CD4-positive, alpha-beta T cell (primary cell): ENCODE measurements at regions not wholly inside any gene's neighbourhood (a gene's known extent, or its start where the extent isn't known, plus 50 kb on each side); places are given as distances from the start of the nearest gene placed in this dataset.

ENCODE experiments used
- ATAC-seq: fragments of 200-7000 bp; cut with Tn5 transposase; one replicate; pipeline ENCODE4 v1.10.0; 2022; ENCODE audit warnings: mild to moderate bottlenecking; ENCODE audit not compliant: poor library complexity
- CTCF ChIA-PET: fragments of 350-600 bp; sonication (Branson Sonifier 250); formaldehyde crosslinking; loops from one replicate; lab custom pipeline; 2021; ENCODE audit warnings: antibody characterized with exemption, inconsistent platforms; lab: Charles Lee
- POLR2A ChIA-PET: fragments of 350-600 bp; sonication (Branson Sonifier 250); formaldehyde crosslinking; loops from one replicate; lab custom pipeline; 2021; ENCODE audit warnings: antibody characterized with exemption, inconsistent platforms; lab: Charles Lee
- DNase-seq, 14 experiments: peaks; one replicate each; pipeline ENCODE4 v3.0.0-alpha.2; 2013 to 2020; ENCODE audit warnings: mixed read lengths in 2 of 14
- H3K27ac ChIP-seq, 2 donors: one replicate each; pipeline versions ENCODE4 v1.5.1 to v1.7.0; 2013; ENCODE audit warnings: low read length in 2 of 2, low read depth in 1 of 2, mild to moderate bottlenecking in 1 of 2
- H3K27me3 ChIP-seq, 2 experiments: 1 replicate in 1 of 2; 2 replicates in 1 of 2; pipeline versions ENCODE4 v1.6.1 to v1.7.0; 2013; ENCODE audit warnings: low read length in 2 of 2, control low read depth in 1 of 2, mild to moderate bottlenecking in 1 of 2, moderate library complexity in 1 of 2; ENCODE audit not compliant: insufficient read depth in 2 of 2, control insufficient read depth in 1 of 2
- H3K36me3 ChIP-seq: one replicate; pipeline ENCODE4 v1.6.1; 2013; ENCODE audit warnings: low read length, control low read depth; ENCODE audit not compliant: insufficient read depth
- H3K4me1 ChIP-seq: one replicate; pipeline ENCODE4 v1.6.1; 2013; ENCODE audit warnings: low read length, control low read depth; ENCODE audit not compliant: insufficient read depth
- H3K4me3 ChIP-seq: one replicate; pipeline ENCODE4 v1.5.1; 2013; ENCODE audit warnings: mild to moderate bottlenecking, low read length, moderate library complexity
- H3K9me3 ChIP-seq, 2 experiments: 1 replicate in 1 of 2; 2 replicates in 1 of 2; pipeline versions ENCODE4 v1.6.1 to v1.7.0; 2013; ENCODE audit warnings: low read length in 2 of 2, mild to moderate bottlenecking in 2 of 2, control low read depth in 1 of 2, moderate library complexity in 1 of 2; ENCODE audit not compliant: control insufficient read depth in 1 of 2, insufficient read depth in 1 of 2
- H3K27ac Mint-ChIP-seq: one replicate; pipeline ENCODE4 v1.8.0; 2020; ENCODE audit warnings: mixed read lengths
- H3K27me3 Mint-ChIP-seq: one replicate; pipeline ENCODE4 v1.8.0; 2021; ENCODE audit warnings: mixed read lengths
- H3K36me3 Mint-ChIP-seq: one replicate; pipeline ENCODE4 v1.8.0; 2021; ENCODE audit warnings: low read depth, mixed read lengths
- H3K4me1 Mint-ChIP-seq: one replicate; pipeline ENCODE4 v1.8.0; 2021; ENCODE audit warnings: low read depth, mixed read lengths
- H3K4me3 Mint-ChIP-seq: one replicate; pipeline ENCODE4 v1.8.0; 2020; ENCODE audit warnings: mild to moderate bottlenecking, mixed read lengths
- H3K9me3 Mint-ChIP-seq: one replicate; pipeline ENCODE4 v1.8.0; 2020; ENCODE audit warnings: mixed read lengths
- intact Hi-C, 2 experiments: fragments of 100-400 bp; cut with DNase I in 1 of 2; cut with micrococcal nuclease in 1 of 2; formaldehyde crosslinking; loops; one replicate each; pipeline versions ENCODE4 v1.15.1 to v1.9.0; 2023 to 2025; cut with DNase I, micrococcal nuclease
- TF ChIP-seq, protein P1 (sequence below): fragments of 200-600 bp; IDR thresholded peaks from one replicate; pipeline ENCODE4 v1.8.0; 2022; ENCODE audit warnings: antibody characterized with exemption, mild to moderate bottlenecking

DNA sequence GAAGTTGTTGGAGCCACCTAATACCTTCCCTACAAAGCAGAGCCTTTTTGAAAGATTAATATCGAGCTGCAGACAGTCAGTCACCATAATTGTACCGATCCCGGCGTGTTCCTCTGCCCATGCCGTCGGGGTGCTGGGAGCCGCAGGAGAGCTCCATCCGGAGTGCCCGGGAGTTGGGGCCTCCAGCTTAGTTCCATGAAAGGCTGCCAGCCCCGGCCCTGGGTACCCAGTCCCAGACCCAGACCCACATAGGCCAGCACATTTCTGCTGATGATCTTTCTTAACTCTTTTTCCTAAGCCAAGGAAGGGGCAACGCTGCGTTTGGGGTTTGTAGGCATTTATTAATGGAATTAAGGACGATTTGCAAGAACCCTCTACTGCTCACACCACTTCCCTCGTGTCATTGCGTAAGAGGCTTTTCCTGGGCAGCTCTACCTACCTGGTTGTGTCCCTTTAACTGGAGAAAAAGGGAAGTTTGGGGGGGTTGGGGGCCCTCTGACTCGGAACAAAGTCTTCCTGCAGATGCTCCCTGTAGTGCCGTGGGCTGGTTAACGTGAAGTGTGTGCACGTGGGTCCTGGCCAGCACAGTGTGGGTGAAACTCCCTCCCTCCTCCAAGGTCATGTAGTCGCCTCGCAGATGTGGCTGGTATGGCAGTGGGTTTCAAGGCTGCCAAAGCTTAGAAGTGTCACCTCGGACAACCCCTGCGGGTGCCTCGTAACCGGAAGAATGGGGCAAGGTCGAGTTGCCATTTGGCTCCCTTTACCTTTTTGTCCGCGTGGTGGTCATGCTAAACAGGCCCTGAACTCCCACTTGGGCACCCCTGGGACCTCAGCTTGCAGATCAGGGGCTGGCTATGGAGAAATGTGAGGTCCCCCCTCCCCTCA lies 54.3 kb upstream of the APCDD1L start:
- Histone ChIP-seq H3K27me3 (peaks cover 0 to 2% of the 10 kb centered on the region in 2 experiments), H3K4me3 (no peak overlapping the region), H3K36me3 (no peaks in the 10 kb centered on the region), H3K27ac (no peak overlapping the region), H3K4me1 (peaks cover 9% of the 10 kb centered on the region), H3K9me3 (peaks cover 0 to 5% of the 10 kb centered on the region in 2 experiments)
- ATAC-seq: no peak
- Mint-ChIP-seq H3K4me1 (no peaks in the 10 kb centered on the region), H3K9me3 (no peaks in the 10 kb centered on the region), H3K27me3 (peaks cover 15% of the 10 kb centered on the region), H3K27ac (no peak overlapping the region), H3K4me3 (no peak overlapping the region), H3K36me3 (no peaks in the 10 kb centered on the region)
- intact Hi-C loops: no loop called here
- TF ChIP-seq, protein P1, sequence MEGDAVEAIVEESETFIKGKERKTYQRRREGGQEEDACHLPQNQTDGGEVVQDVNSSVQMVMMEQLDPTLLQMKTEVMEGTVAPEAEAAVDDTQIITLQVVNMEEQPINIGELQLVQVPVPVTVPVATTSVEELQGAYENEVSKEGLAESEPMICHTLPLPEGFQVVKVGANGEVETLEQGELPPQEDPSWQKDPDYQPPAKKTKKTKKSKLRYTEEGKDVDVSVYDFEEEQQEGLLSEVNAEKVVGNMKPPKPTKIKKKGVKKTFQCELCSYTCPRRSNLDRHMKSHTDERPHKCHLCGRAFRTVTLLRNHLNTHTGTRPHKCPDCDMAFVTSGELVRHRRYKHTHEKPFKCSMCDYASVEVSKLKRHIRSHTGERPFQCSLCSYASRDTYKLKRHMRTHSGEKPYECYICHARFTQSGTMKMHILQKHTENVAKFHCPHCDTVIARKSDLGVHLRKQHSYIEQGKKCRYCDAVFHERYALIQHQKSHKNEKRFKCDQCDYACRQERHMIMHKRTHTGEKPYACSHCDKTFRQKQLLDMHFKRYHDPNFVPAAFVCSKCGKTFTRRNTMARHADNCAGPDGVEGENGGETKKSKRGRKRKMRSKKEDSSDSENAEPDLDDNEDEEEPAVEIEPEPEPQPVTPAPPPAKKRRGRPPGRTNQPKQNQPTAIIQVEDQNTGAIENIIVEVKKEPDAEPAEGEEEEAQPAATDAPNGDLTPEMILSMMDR: no peak
- CTCF ChIA-PET: no interaction called here
- POLR2A ChIA-PET: no interaction called here
- DNase-seq: no peak

DNA sequence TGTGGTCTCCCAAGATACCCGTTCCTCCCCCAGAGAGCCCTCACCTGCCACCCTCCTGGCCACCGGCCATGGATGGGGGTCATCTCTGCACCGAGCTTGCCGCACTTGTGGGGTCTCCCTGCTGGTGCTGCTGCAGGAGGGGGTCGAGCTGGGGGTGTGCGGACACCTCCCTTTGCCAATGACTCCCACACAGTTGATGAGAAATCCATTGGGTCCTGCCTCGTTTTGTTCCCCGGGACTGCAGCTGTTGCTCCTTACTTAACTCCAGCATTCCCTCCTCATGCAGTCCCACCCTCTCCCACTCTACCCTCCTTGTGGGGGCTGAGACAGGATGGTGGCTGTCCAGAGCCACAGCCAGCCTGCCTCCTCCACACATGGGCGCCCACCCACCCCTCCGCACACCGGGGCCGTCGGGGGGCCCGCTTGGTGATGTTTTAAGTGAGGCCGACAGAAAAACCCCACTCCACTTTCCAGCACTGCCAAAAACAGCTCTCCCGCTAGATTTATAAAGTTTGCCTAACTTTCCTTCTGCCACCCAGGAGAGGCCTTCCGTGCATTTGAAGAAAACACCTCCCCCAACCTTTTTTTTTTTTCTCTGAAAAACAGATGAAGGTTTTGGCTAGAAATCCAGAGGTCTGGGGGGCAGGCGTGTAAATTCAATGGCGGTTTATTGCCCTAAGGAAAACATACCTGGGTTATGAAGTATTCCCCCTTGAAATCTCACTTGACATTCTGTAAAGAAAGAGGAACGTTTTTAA lies 53.5 kb upstream of the APCDD1L start:
- Mint-ChIP-seq H3K27ac (no peak overlapping the region), H3K27me3 (peaks cover 13% of the 10 kb centered on the region), H3K4me1 (no peaks in the 10 kb centered on the region), H3K4me3 (no peak overlapping the region), H3K36me3 (no peaks in the 10 kb centered on the region), H3K9me3 (no peaks in the 10 kb centered on the region)
- ATAC-seq: no peak
- Histone ChIP-seq H3K27ac (no peak overlapping the region), H3K36me3 (no peaks in the 10 kb centered on the region), H3K4me1 (peaks cover 9% of the 10 kb centered on the region), H3K4me3 (no peak overlapping the region), H3K9me3 (peaks cover 0 to 5% of the 10 kb centered on the region in 2 experiments), H3K27me3 (peaks cover 0 to 2% of the 10 kb centered on the region in 2 experiments)
- intact Hi-C loops: no loop called here
- ChIA-PET POLR2A (no interaction called here), CTCF (interaction anchor here (0.6 kb wide), 1 partner anchor 50 kb away, joined by 4 read pairs; no protein-coding TSS in a partner anchor)
- no peak for DNase-seq
- TF ChIP-seq, protein P1: no peak

DNA sequence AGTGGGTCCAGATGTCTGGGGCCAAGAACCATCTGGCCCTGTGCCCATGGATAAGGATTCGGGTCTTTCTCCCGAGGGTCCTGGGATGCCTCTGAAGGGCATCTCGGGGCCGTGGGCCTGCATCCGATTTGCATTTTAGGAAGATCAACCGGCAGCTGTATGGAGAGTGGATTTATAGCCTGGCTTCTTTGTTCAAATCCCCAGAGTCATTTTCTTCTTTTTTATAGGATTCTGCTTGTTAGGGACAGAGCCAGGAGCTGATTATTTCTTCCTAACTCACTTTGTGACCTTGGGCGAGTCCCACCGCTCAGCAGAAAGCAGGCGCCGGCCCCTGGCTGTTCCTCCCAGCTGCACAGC lies 52.9 kb upstream of the APCDD1L start:
- H3K4me3 Mint-ChIP-seq: no peak overlapping the region
- peaks cover 9% of the 10 kb centered on the region for H3K4me1 ChIP-seq
- no peak overlapping the region for H3K27ac ChIP-seq
- no peaks in the 10 kb centered on the region for H3K36me3 Mint-ChIP-seq
- H3K36me3 ChIP-seq: no peaks in the 10 kb centered on the region
- no peak overlapping the region for H3K4me3 ChIP-seq
- H3K9me3 Mint-ChIP-seq: no peaks in the 10 kb centered on the region
- intact Hi-C loops: no loop called here
- CTCF ChIA-PET: no interaction called here
- TF ChIP-seq, protein P1: no peak
- peaks cover 0 to 5% of the 10 kb centered on the region in 2 experiments for H3K9me3 ChIP-seq
- ATAC-seq: no peak
- H3K27me3 ChIP-seq: peaks cover 0 to 2% of the 10 kb centered on the region in 2 experiments
- H3K4me1 Mint-ChIP-seq: no peaks in the 10 kb centered on the region
- POLR2A ChIA-PET: no interaction called here
- no peak overlapping the region for H3K27ac Mint-ChIP-seq
- DNase-seq: no peak
- H3K27me3 Mint-ChIP-seq: peaks cover 16% of the 10 kb centered on the region
